AG09319 (cell line): ENCODE measurements at regions not wholly inside any gene's neighbourhood (a gene's known extent, or its start where the extent isn't known, plus 50 kb on each side); places are given as distances from the start of the nearest gene placed in this dataset.

Experiments used
- DNase-seq: peaks from one replicate; pipeline ENCODE4 v3.0.0-alpha.2; 2010; ENCODE audit warnings: low read depth; ENCODE audit errors: extremely low read depth
- TF ChIP-seq, protein P1 (sequence below): IDR thresholded peaks from 2 replicates; pipeline ENCODE4 v1.5.1; 2011; ENCODE audit warnings: low read depth, mild to moderate bottlenecking, inconsistent platforms, low read length, moderate library complexity

GRCh38 chr4:125693228-125693627 is 378.5 kb downstream of the FAT4 start:
- DNase-seq = no peak
- TF ChIP-seq, protein P1, sequence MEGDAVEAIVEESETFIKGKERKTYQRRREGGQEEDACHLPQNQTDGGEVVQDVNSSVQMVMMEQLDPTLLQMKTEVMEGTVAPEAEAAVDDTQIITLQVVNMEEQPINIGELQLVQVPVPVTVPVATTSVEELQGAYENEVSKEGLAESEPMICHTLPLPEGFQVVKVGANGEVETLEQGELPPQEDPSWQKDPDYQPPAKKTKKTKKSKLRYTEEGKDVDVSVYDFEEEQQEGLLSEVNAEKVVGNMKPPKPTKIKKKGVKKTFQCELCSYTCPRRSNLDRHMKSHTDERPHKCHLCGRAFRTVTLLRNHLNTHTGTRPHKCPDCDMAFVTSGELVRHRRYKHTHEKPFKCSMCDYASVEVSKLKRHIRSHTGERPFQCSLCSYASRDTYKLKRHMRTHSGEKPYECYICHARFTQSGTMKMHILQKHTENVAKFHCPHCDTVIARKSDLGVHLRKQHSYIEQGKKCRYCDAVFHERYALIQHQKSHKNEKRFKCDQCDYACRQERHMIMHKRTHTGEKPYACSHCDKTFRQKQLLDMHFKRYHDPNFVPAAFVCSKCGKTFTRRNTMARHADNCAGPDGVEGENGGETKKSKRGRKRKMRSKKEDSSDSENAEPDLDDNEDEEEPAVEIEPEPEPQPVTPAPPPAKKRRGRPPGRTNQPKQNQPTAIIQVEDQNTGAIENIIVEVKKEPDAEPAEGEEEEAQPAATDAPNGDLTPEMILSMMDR = no peak

DNA sequence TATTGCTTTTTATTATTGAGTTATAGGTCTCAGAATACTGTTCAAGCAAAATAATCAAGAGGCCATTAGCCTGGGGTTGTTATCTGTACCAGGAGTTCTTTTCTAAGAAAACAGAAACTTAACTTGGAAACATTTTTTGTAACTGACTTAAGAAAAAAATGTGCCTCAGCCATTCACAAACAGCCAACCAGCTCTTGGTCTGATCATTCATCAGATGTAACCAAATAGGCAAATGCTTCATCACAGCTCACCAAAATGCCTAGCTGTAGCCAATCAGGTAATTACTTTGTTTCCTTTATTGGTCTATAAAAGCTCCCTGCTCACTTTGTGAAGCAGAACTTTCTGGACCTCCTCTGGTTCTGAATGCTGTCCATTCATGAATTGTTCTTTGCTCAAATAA is 387.7 kb downstream of the FAT4 start:
- DNase-seq = no peak
- TF ChIP-seq, protein P1 = no peak

GRCh38 chr4:125703443-125703842 is 388.7 kb downstream of the FAT4 start:
- TF ChIP-seq, protein P1 = no peak
- DNase-seq = no peak

DNA sequence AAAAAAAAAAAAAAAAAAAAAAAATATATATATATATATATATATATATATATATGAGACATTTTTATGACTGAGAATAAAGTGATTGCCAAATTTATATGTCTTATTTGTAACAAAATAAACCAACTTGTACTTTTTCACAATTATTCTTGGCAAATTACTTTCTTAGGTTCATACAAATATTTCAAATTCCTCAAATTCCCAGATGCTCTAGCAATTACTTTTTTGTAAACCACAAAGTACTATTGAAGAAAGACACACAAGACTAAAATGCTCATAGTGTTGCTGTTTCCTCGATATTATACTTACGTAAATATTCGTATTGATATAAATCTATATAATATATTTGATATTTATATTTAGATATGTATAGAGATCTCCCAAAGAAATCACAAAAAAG is 390.0 kb downstream of the FAT4 start:
- TF ChIP-seq, protein P1 = no peak
- no peak for DNase-seq

DNA sequence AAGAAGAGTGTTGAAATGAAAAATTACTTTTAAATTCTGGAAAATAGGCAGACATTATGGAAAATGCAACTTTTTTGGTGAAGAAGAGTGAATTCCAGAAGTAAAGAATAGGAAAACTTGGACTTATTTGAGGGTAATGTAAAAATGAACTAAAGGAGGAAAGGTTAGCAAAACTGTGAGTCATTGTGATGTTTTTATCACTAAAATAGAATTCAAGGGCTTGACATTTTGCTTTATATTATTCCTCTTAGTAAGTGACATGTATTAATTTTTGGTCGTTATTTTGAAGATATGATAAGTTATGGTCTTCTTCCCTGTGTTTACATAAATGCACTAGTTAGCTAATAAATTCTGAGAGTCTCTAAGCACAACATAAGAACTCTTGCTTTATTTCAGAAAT is 390.9 kb downstream of the FAT4 start:
- DNase-seq = no peak
- TF ChIP-seq, protein P1 = no peak

- TF ChIP-seq, protein P1 = no peak
- DNase-seq = no peak
Measured at GRCh38 chr4:125707397-125707796, 392.6 kb downstream of the FAT4 start.

GRCh38 chr4:125710766-125711165 is 396.0 kb downstream of the FAT4 start:
- no peak for DNase-seq
- TF ChIP-seq, protein P1 = no peak
